DMS153 treated with DMSO at 0.1 percent for 48 hours (cell line): ENCODE measurements at regions not wholly inside any gene's neighbourhood (a gene's known extent, or its start where the extent isn't known, plus 50 kb on each side); places are given as distances from the start of the nearest gene placed in this dataset.
"Not testable (repeated sequence)": the region's sequence is repeated elsewhere in the genome, so short reads cannot be mapped to it uniquely, and the experiment has no call there.

ENCODE experiments used
- DNase-seq: peaks from one replicate; lab custom pipeline; 2025; ENCODE audit not compliant: unreplicated experiment; lab: John Stamatoyannopoulos, UW

GRCh38 chr16:60077861-60078260 lies 1343.7 kb upstream of the GOT2 start:
- no peak for DNase-seq

- no peak for DNase-seq
These were observed 1340.3 kb upstream of the GOT2 start for GRCh38 chr16:60074378-60074777.

GRCh38 chr16:60073376-60073775 lies 1339.3 kb upstream of the GOT2 start:
- DNase-seq = no peak

- DNase-seq = no peak
These were observed 1329.9 kb upstream of the GOT2 start for GRCh38 chr16:60064026-60064425.

GRCh38 chr16:60061396-60061795 lies 1327.3 kb upstream of the GOT2 start:
- no peak for DNase-seq

GRCh38 chr16:60060731-60061130 lies 1326.6 kb upstream of the GOT2 start:
- DNase-seq = no peak

- no peak for DNase-seq
These were observed 1325.0 kb upstream of the GOT2 start for GRCh38 chr16:60059141-60059540.

GRCh38 chr16:60041671-60042070 lies 1307.6 kb upstream of the GOT2 start:
- DNase-seq = no peak

- no peak for DNase-seq
These were observed 1297.6 kb upstream of the GOT2 start for GRCh38 chr16:60031740-60032139.

- no peak for DNase-seq
These were observed 1293.2 kb upstream of the GOT2 start for GRCh38 chr16:60027351-60027750.

- DNase-seq = no peak
These were observed 1279.0 kb upstream of the GOT2 start for GRCh38 chr16:60013076-60013475.

- no peak for DNase-seq
These were observed 1267.4 kb upstream of the GOT2 start for GRCh38 chr16:60001523-60001922.

- DNase-seq = no peak
These were observed 1263.6 kb upstream of the GOT2 start for GRCh38 chr16:59997706-59998105.

- no peak for DNase-seq
These were observed 1259.0 kb upstream of the GOT2 start for GRCh38 chr16:59993101-59993500.

- DNase-seq = no peak
These were observed 1257.1 kb upstream of the GOT2 start for GRCh38 chr16:59991171-59991570.

GRCh38 chr16:59988591-59988990 lies 1254.5 kb upstream of the GOT2 start:
- peak; percentile 59 for DNase-seq

GRCh38 chr16:59975953-59976352 lies 1241.8 kb upstream of the GOT2 start:
- DNase-seq = no peak

- DNase-seq = no peak
These were observed 1239.8 kb upstream of the GOT2 start for GRCh38 chr16:59973966-59974365.

GRCh38 chr16:59971264-59971663 lies 1237.1 kb upstream of the GOT2 start:
- DNase-seq = no peak

GRCh38 chr16:59964232-59964924 lies 1230.3 kb upstream of the GOT2 start:
- DNase-seq = no peak

GRCh38 chr16:59959311-59959710 lies 1225.2 kb upstream of the GOT2 start:
- DNase-seq = no peak

- DNase-seq = no peak
These were observed 1216.3 kb upstream of the GOT2 start for GRCh38 chr16:59950431-59950830.

GRCh38 chr16:59944041-59944440 lies 1209.9 kb upstream of the GOT2 start:
- DNase-seq = not testable (repeated sequence)
